ENCODE measurements at regions not wholly inside any gene's neighbourhood (a gene's known extent, or its start where the extent isn't known, plus 50 kb on each side); places are given as distances from the start of the nearest gene placed in this dataset.

- no peak for ATAC-seq
- WGBS, 2 donors (ENCODE audit: low coverage in 1 of 2) = 86 to 90% methylated on average over 5 of the region's 5 CpGs
- TF ChIP-seq EP300 (IDR thresholded peaks at IDR 0.05) = no peak
- no peak for TF ChIP-seq POLR2A (IDR thresholded peaks at IDR 0.05)
- no peak for TF ChIP-seq POLR2AphosphoS5 (IDR thresholded peaks at IDR 0.05)
- TF ChIP-seq CTCF (IDR thresholded peaks at IDR 0.05) = no peak
- no peak overlapping the region for H3K27ac ChIP-seq
- H3K36me3 ChIP-seq = no peaks in the 10 kb centered on the region
- H3K4me1 ChIP-seq = peaks cover 0 to 12% (median 0%) of the 10 kb centered on the region in 3 donors
- H3K4me3 ChIP-seq = no peak overlapping the region
- H3K27me3 ChIP-seq = no peaks in the 10 kb centered on the region
- no peaks in the 10 kb centered on the region for H3K9me3 ChIP-seq
Measured at GRCh38 chr9:89972535-89972934, 367.7 kb downstream of the GADD45G start.

DNA sequence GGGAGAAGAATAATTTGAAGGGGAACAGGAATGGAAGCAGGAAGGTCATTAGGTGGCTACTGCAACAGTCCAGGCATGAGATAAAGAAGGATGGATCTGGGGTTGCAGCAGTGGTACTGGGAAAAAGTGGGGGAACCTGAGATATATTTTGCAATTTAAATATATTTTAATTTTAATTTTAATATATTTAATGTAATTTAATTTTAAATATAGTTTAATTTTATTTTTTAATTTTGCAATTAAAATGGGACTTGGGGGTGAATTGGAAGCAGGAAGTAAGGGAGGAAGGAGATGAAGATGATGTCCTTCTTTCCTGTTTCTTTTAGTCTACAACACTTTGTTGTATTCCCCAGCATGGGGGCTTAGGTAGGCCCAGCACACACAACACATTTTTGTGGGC, 369.8 kb downstream of the GADD45G start:
- TF ChIP-seq EP300 (IDR thresholded peaks at IDR 0.05) (no peak), CTCF (IDR thresholded peaks at IDR 0.05) (no peak)
- no peak overlapping the region for H3K4me3 ChIP-seq
- ATAC-seq = no peak
- H3K36me3 ChIP-seq = no peaks in the 10 kb centered on the region
- H3K27me3 ChIP-seq = no peaks in the 10 kb centered on the region
- peaks cover 0 to 10% (median 0%) of the 10 kb centered on the region in 3 donors for H3K4me1 ChIP-seq
- H3K27ac ChIP-seq = no peak overlapping the region
- no peaks in the 10 kb centered on the region for H3K9me3 ChIP-seq

DNA sequence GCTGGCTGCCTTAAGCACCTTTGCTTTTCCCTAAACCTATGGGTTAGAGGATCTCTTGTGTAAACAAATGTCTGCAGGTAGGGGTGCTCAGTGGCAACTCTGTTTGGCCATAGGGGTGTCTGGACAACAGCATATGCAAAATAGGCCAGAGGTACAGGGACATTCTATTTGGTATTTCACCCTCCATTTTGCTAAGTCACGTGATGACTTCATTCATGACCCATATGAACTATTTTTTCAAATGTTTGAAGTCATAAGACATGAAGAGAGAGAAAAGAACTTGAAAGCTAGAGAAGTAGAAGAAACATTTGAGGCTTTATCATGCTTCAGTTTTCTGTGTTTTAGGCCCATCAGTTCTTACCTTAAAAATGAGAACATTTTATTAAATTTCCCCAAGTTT, 370.2 kb downstream of the GADD45G start:
- Histone ChIP-seq H3K27me3 (no peaks in the 10 kb centered on the region), H3K4me3 (no peak overlapping the region), H3K9me3 (no peaks in the 10 kb centered on the region), H3K36me3 (no peaks in the 10 kb centered on the region), H3K4me1 (peaks cover 0 to 8% (median 0%) of the 10 kb centered on the region in 3 donors), H3K27ac (no peak overlapping the region)
- TF ChIP-seq POLR2A (IDR thresholded peaks at IDR 0.05) (no peak), CTCF (IDR thresholded peaks at IDR 0.05) (no peak), POLR2AphosphoS5 (IDR thresholded peaks at IDR 0.05) (no peak), EP300 (IDR thresholded peaks at IDR 0.05) (no peak)
- 83 to 91% methylated on average over 1 of the region's 1 CpG for WGBS, 2 donors (ENCODE audit: low coverage in 1 of 2)
- no peak for ATAC-seq

- Histone ChIP-seq H3K9me3 (no peaks in the 10 kb centered on the region), H3K27ac (no peak overlapping the region), H3K36me3 (no peaks in the 10 kb centered on the region), H3K4me3 (no peak overlapping the region), H3K27me3 (no peaks in the 10 kb centered on the region), H3K4me1 (peaks cover 0 to 8% (median 0%) of the 10 kb centered on the region in 3 donors)
- TF ChIP-seq EP300 (IDR thresholded peaks at IDR 0.05) (no peak), CTCF (IDR thresholded peaks at IDR 0.05) (no peak), POLR2AphosphoS5 (IDR thresholded peaks at IDR 0.05) (no peak), POLR2A (IDR thresholded peaks at IDR 0.05) (no peak)
- WGBS, 2 donors (ENCODE audit: low coverage in 1 of 2) = 33 to 44% methylated on average over 1 to 2 of the region's 2 CpGs
- ATAC-seq = no peak
Measured at GRCh38 chr9:89975630-89976029, 370.8 kb downstream of the GADD45G start.

DNA sequence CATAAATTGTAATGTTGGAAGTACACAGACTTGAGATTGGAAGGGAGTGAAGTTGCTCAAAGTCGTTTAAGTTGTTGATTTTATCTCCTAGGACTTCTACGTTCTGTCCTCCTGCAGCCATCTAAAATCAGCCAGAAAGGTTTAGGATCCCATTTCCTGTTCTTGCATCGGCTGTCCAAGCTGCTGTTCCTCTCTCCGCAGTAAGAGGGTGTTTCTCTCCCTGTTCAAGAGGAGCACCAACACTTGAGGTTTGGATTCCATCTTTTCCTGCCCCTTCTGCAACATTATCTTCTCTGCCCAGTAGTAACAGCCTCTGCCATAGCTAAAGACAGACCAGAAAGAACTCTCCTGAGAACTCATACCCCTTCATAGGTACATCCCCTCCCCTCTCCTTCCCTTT, 373.4 kb downstream of the GADD45G start:
- H3K27ac ChIP-seq = no peak overlapping the region
- no peaks in the 10 kb centered on the region for H3K36me3 ChIP-seq
- H3K27me3 ChIP-seq = no peaks in the 10 kb centered on the region
- no peak for ATAC-seq
- H3K4me1 ChIP-seq = peaks cover 0 to 8% (median 0%) of the 10 kb centered on the region in 3 donors
- 20 to 35% methylated on average over 4 of the region's 4 CpGs for WGBS, 2 donors (ENCODE audit: low coverage in 1 of 2)
- no peak for TF ChIP-seq EP300 (IDR thresholded peaks at IDR 0.05)
- peak in 2 of 4 experiments; percentile 40 to 45 for TF ChIP-seq CTCF (IDR thresholded peaks at IDR 0.05)
- H3K4me3 ChIP-seq = no peak overlapping the region
- no peaks in the 10 kb centered on the region for H3K9me3 ChIP-seq

Measured in gastroesophageal sphincter (tissue), 4 donors.